ENCODE measurements at regions not wholly inside any gene's neighbourhood (a gene's known extent, or its start where the extent isn't known, plus 50 kb on each side); places are given as distances from the start of the nearest gene placed in this dataset.

DNA sequence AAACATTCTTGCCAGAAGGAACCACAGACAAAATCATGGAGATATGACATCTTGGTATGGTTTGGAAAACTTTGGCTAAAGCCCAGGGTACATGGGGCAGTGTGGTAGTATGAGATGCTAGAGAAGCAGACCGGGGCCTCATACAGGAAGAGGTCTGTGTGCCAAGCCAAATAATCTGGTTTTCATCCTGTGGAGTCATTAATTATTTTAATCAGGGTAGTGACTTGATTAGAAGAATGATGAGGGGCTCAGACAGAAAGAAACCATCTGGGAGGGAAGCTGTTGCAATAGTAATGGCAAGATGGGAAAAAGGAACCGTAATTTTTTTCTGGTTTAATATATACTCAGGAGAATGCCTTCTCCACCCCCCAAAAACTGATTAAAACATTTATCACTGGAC is 318.0 kb downstream of the BRINP2 start:
- DNase-seq (ENCODE audit: low read depth, low spot score) = no peak

DNA sequence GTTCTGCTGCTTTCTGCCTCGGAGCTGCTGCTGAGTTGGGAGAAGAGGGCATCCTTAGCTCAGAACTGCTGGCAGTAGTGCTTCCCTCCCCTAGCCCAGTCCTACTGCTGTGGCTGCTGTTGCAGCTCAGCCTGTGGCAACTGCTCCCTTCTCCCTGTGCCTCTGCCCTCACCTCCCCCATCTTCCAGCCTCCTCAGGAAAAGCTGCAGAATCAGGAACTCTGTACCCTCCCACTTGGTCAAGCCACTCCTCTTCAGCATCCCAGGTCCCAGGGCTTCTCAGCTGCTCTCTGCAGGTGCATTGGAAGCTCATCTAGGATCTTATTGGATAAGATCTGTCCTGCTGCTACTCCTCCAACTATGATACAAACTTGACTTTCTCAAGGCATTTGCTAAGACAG is 316.7 kb downstream of the BRINP2 start:
- no peak for DNase-seq (ENCODE audit: low read depth, low spot score)

GRCh38 chr1:177480741-177481305 is 310.1 kb downstream of the BRINP2 start:
- no peak for DNase-seq (ENCODE audit: low read depth, low spot score)

- no peak for DNase-seq (ENCODE audit: low read depth, low spot score)
Observed at GRCh38 chr1:177479600-177479999, 308.8 kb downstream of the BRINP2 start.

DNA sequence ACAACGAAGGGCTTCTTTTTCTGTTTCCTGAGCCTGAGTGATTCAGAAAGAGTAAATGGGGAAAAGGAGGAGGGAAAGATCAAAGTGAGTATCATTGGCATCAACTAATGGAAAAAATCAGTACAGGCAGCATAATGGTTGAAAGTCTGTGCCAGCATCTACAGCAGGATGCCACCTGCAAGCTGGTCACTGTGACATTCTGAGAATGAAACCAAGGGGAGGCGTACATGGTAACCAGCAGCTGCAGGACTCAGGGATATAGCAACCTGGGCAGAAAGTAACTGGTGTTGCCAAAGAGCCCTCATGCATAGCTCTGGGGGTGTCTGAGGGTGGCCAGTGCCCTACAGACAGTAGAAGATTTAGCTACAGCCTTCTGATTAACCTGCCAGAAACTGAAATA is 305.9 kb downstream of the BRINP2 start:
- no peak for DNase-seq (ENCODE audit: low read depth, low spot score)

DNA sequence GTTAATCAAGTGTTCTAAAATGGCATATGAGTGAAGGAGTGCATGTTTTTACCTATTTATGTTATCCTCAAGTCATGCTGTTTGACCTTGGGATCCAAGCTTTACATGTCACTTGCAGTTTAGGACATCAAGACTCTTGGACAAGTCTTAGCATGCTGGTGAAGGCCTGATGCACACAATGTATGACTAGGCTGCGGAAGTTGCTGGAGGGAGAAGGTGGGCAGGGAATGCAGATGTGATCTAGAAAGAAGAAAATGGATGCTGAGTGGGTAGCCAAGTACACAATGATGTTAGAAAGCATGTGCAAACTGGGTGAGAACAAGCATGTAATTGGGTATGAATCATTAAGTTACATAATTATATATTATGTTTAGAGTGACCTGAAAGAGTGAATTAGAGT is 301.8 kb downstream of the BRINP2 start:
- DNase-seq (ENCODE audit: low read depth, low spot score) = no peak

- DNase-seq (ENCODE audit: low read depth, low spot score) = no peak
Observed at GRCh38 chr1:177471244-177471643, 300.5 kb downstream of the BRINP2 start.

- DNase-seq (ENCODE audit: low read depth, low spot score) = no peak
Observed at GRCh38 chr1:177469519-177469918, 298.8 kb downstream of the BRINP2 start.

- DNase-seq (ENCODE audit: low read depth, low spot score) = no peak
Observed at GRCh38 chr1:177466286-177466685, 295.5 kb downstream of the BRINP2 start.

DNA sequence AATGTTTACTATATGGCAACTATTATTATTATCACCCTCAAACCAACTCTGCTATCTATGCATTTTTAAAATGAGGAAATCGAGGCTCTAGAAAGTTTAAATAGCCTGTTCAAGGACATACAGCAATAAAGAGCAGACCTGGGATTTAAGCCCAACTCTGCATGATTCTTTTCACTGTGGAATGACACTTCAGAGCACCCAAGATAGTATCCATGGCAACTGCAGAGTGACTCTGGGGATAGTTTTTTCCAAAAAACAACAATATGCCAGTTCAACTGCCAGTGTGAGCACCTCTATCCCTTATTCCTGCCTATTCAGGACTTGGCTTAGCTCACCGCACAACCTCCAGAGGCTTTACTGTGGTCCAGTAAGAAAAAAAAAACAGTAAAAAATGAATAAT is 293.9 kb downstream of the BRINP2 start:
- no peak for DNase-seq (ENCODE audit: low read depth, low spot score)

DNA sequence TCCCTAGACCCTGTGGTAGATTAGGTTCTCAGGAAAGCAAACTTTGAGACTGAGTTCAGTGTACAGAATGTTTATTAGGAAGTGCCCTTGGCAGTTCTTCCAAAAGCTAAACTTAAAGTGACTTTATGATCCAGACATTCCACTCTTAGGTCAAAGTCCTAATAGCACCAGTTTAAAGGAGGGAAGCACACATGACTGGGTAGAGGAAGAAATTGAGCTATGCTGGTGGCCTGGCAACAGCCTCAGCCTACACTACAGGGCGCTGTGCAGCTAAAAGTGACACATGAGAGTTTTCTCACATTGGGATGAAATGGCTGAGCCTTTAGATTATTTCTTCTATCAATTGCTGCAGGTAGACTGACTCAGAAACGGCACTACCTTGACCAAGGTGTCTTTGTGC is 280.4 kb downstream of the BRINP2 start:
- no peak for DNase-seq (ENCODE audit: low read depth, low spot score)

GRCh38 chr1:177448652-177449357 is 278.0 kb downstream of the BRINP2 start:
- DNase-seq (ENCODE audit: low read depth, low spot score) = no peak

DNA sequence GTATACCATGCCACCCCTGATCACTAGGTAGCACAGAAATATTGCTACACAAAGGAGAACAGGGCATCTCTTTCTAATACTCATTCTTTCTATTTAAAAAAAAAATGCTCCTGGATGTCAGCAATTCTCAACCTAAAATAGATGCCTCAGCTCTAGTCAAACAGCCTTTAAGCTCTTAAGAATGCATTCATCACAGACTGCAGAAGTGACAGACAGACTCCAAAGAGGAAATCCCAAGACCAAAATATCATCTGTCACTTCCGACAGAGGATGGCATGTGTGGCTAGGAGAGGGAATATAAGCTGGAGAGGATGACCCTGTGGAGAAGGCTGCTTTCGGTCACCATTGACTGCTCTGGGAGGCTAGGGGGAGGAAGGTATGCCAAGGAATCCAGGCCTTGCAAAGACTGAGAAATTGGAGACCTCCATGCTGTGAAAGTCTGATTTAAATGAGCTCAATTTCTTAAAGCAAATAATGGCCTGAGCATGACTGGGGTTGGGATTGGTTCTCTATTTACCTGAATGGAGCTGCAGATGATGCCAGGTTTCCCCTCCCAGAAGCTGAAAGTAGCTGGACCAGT is 277.4 kb downstream of the BRINP2 start:
- no peak for DNase-seq (ENCODE audit: low read depth, low spot score)

- DNase-seq (ENCODE audit: low read depth, low spot score) = no peak
Observed at GRCh38 chr1:177444997-177445746, 274.4 kb downstream of the BRINP2 start.

DNA sequence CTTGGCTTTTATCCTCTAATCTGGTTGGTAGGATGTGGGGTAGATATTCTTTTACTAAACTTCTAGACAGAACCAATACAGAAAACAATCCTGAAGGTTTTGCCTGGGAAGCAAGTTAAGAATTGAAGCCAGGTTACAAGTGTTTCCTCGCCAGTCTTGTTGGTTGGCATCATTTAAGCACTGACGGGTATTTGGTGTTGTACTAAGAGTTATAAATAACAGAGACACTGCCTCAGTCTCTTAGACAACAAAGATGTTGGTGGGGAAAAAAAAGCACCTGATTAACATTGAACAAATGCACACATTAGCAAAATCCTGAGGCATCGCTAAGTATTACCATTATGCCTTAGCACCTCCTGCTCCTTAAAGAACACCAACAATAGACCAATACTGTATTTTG is 272.2 kb downstream of the BRINP2 start:
- no peak for DNase-seq (ENCODE audit: low read depth, low spot score)

- DNase-seq (ENCODE audit: low read depth, low spot score) = no peak
Observed at GRCh38 chr1:177442584-177442983, 271.8 kb downstream of the BRINP2 start.

GRCh38 chr1:177441281-177441680 is 270.5 kb downstream of the BRINP2 start:
- no peak for DNase-seq (ENCODE audit: low read depth, low spot score)

- no peak for DNase-seq (ENCODE audit: low read depth, low spot score)
Observed at GRCh38 chr1:177440821-177441220, 270.1 kb downstream of the BRINP2 start.

DNA sequence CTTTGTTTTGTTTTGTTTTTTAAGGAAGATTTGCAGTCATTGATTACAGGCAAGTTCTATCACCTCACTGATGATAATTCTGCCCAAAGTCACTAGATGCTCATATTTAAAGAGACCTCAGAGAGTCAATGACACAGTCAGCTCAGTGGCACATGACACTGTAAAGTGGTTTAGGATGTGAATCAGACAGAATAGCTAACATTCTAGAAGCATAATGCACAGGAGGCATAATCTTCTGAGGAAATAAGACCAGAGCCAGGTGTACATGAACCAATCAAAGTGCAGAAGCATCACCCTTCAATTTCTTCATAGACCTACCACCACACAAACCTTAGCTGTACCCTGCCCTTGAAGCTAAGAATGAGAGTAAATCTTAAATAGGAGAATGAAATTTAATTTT is 268.5 kb downstream of the BRINP2 start:
- DNase-seq (ENCODE audit: low read depth, low spot score) = no peak

DNA sequence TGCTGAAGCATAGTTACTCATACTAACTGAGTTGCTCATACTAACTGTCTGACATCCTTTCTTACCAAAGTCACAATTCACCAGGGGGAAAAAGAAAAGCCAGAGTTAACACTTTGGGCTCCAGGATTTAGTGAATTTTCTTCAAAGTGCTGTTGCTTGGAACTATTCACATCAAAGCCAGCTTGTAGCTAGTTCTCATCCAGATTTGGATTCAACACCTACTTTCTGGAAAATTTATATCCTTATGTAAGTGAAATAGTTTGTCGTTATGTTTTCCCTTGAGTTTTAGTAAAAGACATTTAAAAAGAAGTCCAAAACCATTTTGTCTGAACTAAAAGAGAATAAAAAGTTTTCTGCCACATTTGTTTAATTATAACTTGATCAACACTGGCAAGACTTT is 264.6 kb downstream of the BRINP2 start:
- DNase-seq (ENCODE audit: low read depth, low spot score) = no peak

DNA sequence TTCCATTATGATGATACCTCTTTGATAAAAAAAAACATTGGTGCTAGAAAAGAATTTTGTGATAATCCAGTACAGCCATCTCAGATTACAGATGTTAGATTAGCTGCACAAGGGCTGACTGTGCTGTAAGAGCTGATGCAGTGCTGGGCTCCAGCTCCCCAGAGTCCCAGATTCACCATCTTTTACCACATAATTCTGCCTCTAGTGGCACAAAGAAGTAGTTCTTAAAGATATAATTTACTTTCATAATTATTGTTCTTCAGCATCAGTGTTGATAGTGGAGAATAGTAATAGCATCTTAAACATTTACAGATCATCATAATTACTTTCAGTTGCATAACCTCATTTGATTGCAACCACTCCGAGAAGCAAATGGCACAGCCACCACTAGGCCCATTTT is 262.1 kb downstream of the BRINP2 start:
- no peak for DNase-seq (ENCODE audit: low read depth, low spot score)

- DNase-seq (ENCODE audit: low read depth, low spot score) = no peak
Observed at GRCh38 chr1:177431123-177431522, 260.4 kb downstream of the BRINP2 start.

DNA sequence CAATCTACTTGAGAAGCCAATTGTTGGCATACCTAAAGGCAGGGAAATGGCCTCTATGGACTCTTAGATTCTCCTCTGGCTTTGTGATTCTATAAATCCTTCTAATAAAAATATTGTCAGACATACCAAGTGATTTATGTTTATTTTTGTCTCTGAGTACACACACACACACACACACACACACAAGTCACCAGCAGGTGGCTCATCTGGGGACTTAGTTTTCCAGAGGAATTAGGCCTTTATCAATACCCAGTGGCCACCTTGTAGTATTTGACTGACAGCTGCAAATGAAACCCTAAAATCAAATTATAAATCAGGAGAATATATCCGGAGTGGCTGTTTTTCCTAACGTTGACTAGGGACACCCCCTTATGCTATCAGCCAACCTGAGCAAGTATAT is 258.5 kb downstream of the BRINP2 start:
- DNase-seq (ENCODE audit: low read depth, low spot score) = no peak

Measured in smooth muscle cell of the brain vasculature (primary cell).